ENCODE measurements at regions not wholly inside any gene's neighbourhood (a gene's known extent, or its start where the extent isn't known, plus 50 kb on each side); places are given as distances from the start of the nearest gene placed in this dataset.

GRCh38 chr2:15869871-15870270, 70.5 kb upstream of the MYCN start:
- no peak for TF ChIP-seq CTCF (IDR thresholded peaks at IDR 0.05)
- TF ChIP-seq POLR2A (IDR thresholded peaks at IDR 0.05) = no peak
- TF ChIP-seq POLR2AphosphoS5 (IDR thresholded peaks at IDR 0.05) = no peak
- TF ChIP-seq EP300 (IDR thresholded peaks at IDR 0.05) = no peak
